ENCODE measurements at regions not wholly inside any gene's neighbourhood (a gene's known extent, or its start where the extent isn't known, plus 50 kb on each side); places are given as distances from the start of the nearest gene placed in this dataset.

DNA sequence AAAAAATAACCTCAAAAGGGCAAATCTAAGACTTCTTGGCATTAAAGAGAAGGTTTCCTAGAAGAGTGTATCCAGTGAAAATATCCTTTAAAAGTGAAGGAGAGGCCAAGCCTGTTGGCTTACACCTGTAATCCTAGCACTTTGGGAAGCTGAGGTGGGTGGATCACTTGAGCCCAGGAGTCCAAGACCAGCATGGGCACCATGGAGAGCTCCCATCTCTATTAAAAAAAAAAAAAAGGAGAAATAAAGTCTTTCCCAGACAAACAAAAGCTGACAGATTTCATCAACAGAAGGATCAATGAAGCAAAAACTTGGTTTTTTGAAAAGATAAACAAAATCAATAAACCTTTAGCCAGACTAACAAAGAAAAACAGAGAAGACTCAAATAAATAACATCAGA lies 67.6 kb upstream of the ZNF800 start:
- TF ChIP-seq, protein P1, sequence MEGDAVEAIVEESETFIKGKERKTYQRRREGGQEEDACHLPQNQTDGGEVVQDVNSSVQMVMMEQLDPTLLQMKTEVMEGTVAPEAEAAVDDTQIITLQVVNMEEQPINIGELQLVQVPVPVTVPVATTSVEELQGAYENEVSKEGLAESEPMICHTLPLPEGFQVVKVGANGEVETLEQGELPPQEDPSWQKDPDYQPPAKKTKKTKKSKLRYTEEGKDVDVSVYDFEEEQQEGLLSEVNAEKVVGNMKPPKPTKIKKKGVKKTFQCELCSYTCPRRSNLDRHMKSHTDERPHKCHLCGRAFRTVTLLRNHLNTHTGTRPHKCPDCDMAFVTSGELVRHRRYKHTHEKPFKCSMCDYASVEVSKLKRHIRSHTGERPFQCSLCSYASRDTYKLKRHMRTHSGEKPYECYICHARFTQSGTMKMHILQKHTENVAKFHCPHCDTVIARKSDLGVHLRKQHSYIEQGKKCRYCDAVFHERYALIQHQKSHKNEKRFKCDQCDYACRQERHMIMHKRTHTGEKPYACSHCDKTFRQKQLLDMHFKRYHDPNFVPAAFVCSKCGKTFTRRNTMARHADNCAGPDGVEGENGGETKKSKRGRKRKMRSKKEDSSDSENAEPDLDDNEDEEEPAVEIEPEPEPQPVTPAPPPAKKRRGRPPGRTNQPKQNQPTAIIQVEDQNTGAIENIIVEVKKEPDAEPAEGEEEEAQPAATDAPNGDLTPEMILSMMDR (conservative IDR thresholded peaks at IDR 0.05; ENCODE audit: low read length): no peak
- TF ChIP-seq EZH2phosphoT487 (IDR thresholded peaks at IDR 0.05; ENCODE audit: borderline replicate concordance, low read depth, low read length): no peak
